Osteoblast (primary cell): ENCODE measurements at regions not wholly inside any gene's neighbourhood (a gene's known extent, or its start where the extent isn't known, plus 50 kb on each side); places are given as distances from the start of the nearest gene placed in this dataset.

ENCODE experiments used
- DNase-seq: peaks from one replicate; pipeline ENCODE4 v3.0.0; 2011; ENCODE audit warnings: low spot score, mixed read lengths; ENCODE audit not compliant: insufficient read length; ENCODE audit errors: missing footprints
- H2AFZ ChIP-seq: 2 replicates; pipeline ENCODE4 v1.6.0; 2011; ENCODE audit warnings: mild to moderate bottlenecking, low read length
- H3K27ac ChIP-seq: 2 replicates; pipeline ENCODE4 v1.5.1; 2011; ENCODE audit warnings: mild to moderate bottlenecking, low read depth, low read length, moderate library complexity
- H3K27me3 ChIP-seq: 2 replicates; pipeline ENCODE4 v1.6.0; 2012; ENCODE audit warnings: mild to moderate bottlenecking, control low read depth, inconsistent platforms, low read length, moderate library complexity; ENCODE audit not compliant: insufficient read depth
- H3K36me3 ChIP-seq: 2 replicates; pipeline ENCODE4 v1.5.1; 2011; ENCODE audit warnings: mild to moderate bottlenecking, low read length, control low read depth, moderate library complexity; ENCODE audit not compliant: insufficient read depth
- H3K4me1 ChIP-seq: 2 replicates; pipeline ENCODE4 v1.5.1; 2011; ENCODE audit warnings: mild to moderate bottlenecking, low read length, control low read depth, moderate library complexity; ENCODE audit not compliant: insufficient read depth
- H3K4me2 ChIP-seq: 2 replicates; pipeline ENCODE4 v1.6.0; 2011; ENCODE audit warnings: mild to moderate bottlenecking, low read length; ENCODE audit not compliant: insufficient read depth
- H3K4me3 ChIP-seq: fragments of 200-600 bp; sonication (generic); 3 replicates; pipeline ENCODE4 v1.5.1; 2012; ENCODE audit warnings: mild to moderate bottlenecking, low read length, inconsistent platforms; ENCODE audit not compliant: insufficient read depth
- H3K79me2 ChIP-seq: 2 replicates; pipeline ENCODE4 v1.6.0; 2012; ENCODE audit warnings: mild to moderate bottlenecking, low read length, control low read depth, inconsistent platforms; ENCODE audit not compliant: insufficient read depth
- H3K9me3 ChIP-seq: 2 replicates; pipeline ENCODE4 v1.5.1; 2011; ENCODE audit warnings: low read depth, low read length, control low read depth
- H4K20me1 ChIP-seq: 2 replicates; pipeline ENCODE4 v1.6.0; 2012; ENCODE audit warnings: mild to moderate bottlenecking, low read length, control low read depth; ENCODE audit not compliant: insufficient read depth
- TF ChIP-seq, protein P1 (sequence below): IDR thresholded peaks from 2 replicates; pipeline ENCODE4 v1.5.1; 2011; ENCODE audit warnings: mild to moderate bottlenecking, low read depth, low read length, moderate library complexity; ENCODE audit errors: extremely low read depth

GRCh38 chr21:20551939-20552338 lies 446.3 kb upstream of the NCAM2 start:
- no peak overlapping the region for H3K27ac ChIP-seq
- no peak overlapping the region for H2AFZ ChIP-seq
- no peak for DNase-seq
- no peaks in the 10 kb centered on the region for H4K20me1 ChIP-seq
- no peaks in the 10 kb centered on the region for H3K79me2 ChIP-seq
- no peak overlapping the region for H3K4me2 ChIP-seq
- H3K4me1 ChIP-seq = no peaks in the 10 kb centered on the region
- H3K4me3 ChIP-seq = no peak overlapping the region
- no peaks in the 10 kb centered on the region for H3K36me3 ChIP-seq
- TF ChIP-seq, protein P1, sequence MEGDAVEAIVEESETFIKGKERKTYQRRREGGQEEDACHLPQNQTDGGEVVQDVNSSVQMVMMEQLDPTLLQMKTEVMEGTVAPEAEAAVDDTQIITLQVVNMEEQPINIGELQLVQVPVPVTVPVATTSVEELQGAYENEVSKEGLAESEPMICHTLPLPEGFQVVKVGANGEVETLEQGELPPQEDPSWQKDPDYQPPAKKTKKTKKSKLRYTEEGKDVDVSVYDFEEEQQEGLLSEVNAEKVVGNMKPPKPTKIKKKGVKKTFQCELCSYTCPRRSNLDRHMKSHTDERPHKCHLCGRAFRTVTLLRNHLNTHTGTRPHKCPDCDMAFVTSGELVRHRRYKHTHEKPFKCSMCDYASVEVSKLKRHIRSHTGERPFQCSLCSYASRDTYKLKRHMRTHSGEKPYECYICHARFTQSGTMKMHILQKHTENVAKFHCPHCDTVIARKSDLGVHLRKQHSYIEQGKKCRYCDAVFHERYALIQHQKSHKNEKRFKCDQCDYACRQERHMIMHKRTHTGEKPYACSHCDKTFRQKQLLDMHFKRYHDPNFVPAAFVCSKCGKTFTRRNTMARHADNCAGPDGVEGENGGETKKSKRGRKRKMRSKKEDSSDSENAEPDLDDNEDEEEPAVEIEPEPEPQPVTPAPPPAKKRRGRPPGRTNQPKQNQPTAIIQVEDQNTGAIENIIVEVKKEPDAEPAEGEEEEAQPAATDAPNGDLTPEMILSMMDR = no peak
- no peaks in the 10 kb centered on the region for H3K9me3 ChIP-seq
- no peaks in the 10 kb centered on the region for H3K27me3 ChIP-seq

DNA sequence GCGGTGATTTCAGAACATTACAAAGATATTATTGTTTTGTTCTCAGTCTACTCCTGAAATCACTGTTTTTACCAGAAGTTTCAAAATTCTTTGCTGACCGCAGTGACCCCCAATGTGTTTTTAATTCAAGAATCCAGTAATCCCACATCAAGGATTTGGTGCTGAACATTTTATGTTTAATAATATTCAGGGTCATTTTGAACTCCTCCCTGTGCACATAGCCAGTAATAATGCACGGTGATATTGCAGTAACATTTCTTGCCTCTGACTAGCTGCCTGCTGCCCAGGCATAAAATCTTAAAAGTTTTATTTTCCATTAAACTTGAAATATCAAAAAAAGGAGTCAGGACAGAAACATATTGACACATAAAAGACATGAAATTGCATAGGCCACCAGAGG lies 443.4 kb upstream of the NCAM2 start:
- TF ChIP-seq, protein P1 = no peak
- Histone ChIP-seq H3K4me1 (no peaks in the 10 kb centered on the region), H3K27ac (no peak overlapping the region), H4K20me1 (no peaks in the 10 kb centered on the region), H2AFZ (no peak overlapping the region), H3K4me2 (no peak overlapping the region), H3K27me3 (no peaks in the 10 kb centered on the region), H3K36me3 (no peaks in the 10 kb centered on the region), H3K9me3 (no peaks in the 10 kb centered on the region), H3K4me3 (no peak overlapping the region), H3K79me2 (no peaks in the 10 kb centered on the region)
- no peak for DNase-seq

GRCh38 chr21:20570824-20571232 lies 427.4 kb upstream of the NCAM2 start:
- TF ChIP-seq, protein P1 = no peak
- H3K4me1 ChIP-seq = no peaks in the 10 kb centered on the region
- H4K20me1 ChIP-seq = no peaks in the 10 kb centered on the region

GRCh38 chr21:20572582-20572981 lies 425.6 kb upstream of the NCAM2 start:
- no peak for DNase-seq
- H3K79me2 ChIP-seq = no peaks in the 10 kb centered on the region

More at GRCh38 chr21:20570824-20571232, 427.4 kb upstream of the NCAM2 start:
- H3K27ac ChIP-seq = no peak overlapping the region
- H3K27me3 ChIP-seq = no peaks in the 10 kb centered on the region
- no peaks in the 10 kb centered on the region for H3K36me3 ChIP-seq
- H2AFZ ChIP-seq = no peak overlapping the region
- no peak for DNase-seq
- no peak overlapping the region for H3K4me3 ChIP-seq
- no peaks in the 10 kb centered on the region for H3K79me2 ChIP-seq
- no peak overlapping the region for H3K4me2 ChIP-seq
- H3K9me3 ChIP-seq = no peaks in the 10 kb centered on the region

More at GRCh38 chr21:20572582-20572981, 425.6 kb upstream of the NCAM2 start:
- no peaks in the 10 kb centered on the region for H3K27me3 ChIP-seq
- H3K27ac ChIP-seq = no peak overlapping the region
- H3K4me3 ChIP-seq = no peak overlapping the region
- H2AFZ ChIP-seq = no peak overlapping the region
- no peaks in the 10 kb centered on the region for H4K20me1 ChIP-seq
- TF ChIP-seq, protein P1 = no peak
- no peaks in the 10 kb centered on the region for H3K9me3 ChIP-seq
- H3K4me2 ChIP-seq = no peak overlapping the region
- no peaks in the 10 kb centered on the region for H3K4me1 ChIP-seq
- no peaks in the 10 kb centered on the region for H3K36me3 ChIP-seq
